ENCODE measurements at regions not wholly inside any gene's neighbourhood (a gene's known extent, or its start where the extent isn't known, plus 50 kb on each side); places are given as distances from the start of the nearest gene placed in this dataset.

- TF ChIP-seq, protein P1, sequence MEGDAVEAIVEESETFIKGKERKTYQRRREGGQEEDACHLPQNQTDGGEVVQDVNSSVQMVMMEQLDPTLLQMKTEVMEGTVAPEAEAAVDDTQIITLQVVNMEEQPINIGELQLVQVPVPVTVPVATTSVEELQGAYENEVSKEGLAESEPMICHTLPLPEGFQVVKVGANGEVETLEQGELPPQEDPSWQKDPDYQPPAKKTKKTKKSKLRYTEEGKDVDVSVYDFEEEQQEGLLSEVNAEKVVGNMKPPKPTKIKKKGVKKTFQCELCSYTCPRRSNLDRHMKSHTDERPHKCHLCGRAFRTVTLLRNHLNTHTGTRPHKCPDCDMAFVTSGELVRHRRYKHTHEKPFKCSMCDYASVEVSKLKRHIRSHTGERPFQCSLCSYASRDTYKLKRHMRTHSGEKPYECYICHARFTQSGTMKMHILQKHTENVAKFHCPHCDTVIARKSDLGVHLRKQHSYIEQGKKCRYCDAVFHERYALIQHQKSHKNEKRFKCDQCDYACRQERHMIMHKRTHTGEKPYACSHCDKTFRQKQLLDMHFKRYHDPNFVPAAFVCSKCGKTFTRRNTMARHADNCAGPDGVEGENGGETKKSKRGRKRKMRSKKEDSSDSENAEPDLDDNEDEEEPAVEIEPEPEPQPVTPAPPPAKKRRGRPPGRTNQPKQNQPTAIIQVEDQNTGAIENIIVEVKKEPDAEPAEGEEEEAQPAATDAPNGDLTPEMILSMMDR (IDR thresholded peaks at IDR 0.05) = peak; percentile 65 to 94 (median 88)
- no peak for TF ChIP-seq POLR2A (IDR thresholded peaks at IDR 0.05)
These were observed 54.3 kb upstream of the USP47 start for GRCh38 chr11:11787305-11788062.

Measured in thyroid gland (tissue), 4 donors.